Loucy (cell line): ENCODE measurements at regions not wholly inside any gene's neighbourhood (a gene's known extent, or its start where the extent isn't known, plus 50 kb on each side); places are given as distances from the start of the nearest gene placed in this dataset.

ENCODE experiments used
- CTCF ChIP-seq: fragments of 200-600 bp; sonication (generic); conservative IDR thresholded peaks from 2 replicates; pipeline ENCODE4 v1.5.1; 2014; ENCODE audit warnings: mild to moderate bottlenecking, antibody characterized with exemption, low read length
- EZH2phosphoT487 ChIP-seq: fragments of 200-600 bp; IDR thresholded peaks from 2 replicates; pipeline ENCODE4 v1.6.1; 2018; ENCODE audit warnings: antibody characterized with exemption, mild to moderate bottlenecking, moderate library complexity, borderline replicate concordance

GRCh38 chr18:38526922-38527321, 961.3 kb upstream of the CELF4 start:
- TF ChIP-seq CTCF (no peak), EZH2phosphoT487 (no peak)
